Left kidney (tissue), 1 donor: ENCODE measurements at regions not wholly inside any gene's neighbourhood (a gene's known extent, or its start where the extent isn't known, plus 50 kb on each side); places are given as distances from the start of the nearest gene placed in this dataset.
"Not testable (repeated sequence)": the region's sequence is repeated elsewhere in the genome, so short reads cannot be mapped to it uniquely, and the experiment has no call there.

Source experiments
- DNase-seq: peaks from one replicate; pipeline ENCODE4 v3.0.0-alpha.2; 2013

DNA sequence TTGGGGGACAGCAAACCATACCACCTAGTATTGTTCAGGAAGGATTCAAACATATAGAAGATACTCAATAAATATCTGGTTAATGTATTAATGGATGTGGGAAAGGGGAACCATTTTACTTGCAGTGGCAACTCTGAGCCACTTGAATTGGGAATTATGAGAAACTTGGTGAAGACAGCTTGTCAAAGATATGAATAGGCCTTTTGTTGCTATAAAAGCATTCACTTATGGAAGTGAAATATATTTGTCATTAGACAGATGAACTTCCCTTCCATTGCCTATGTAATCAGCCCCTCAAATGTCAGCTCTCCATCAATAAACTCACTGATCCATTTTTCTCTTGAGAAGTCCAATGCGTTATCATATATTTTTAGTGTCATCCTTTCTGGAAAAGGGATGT is 56.1 kb downstream of the GPR85 start:
- no peak for DNase-seq

DNA sequence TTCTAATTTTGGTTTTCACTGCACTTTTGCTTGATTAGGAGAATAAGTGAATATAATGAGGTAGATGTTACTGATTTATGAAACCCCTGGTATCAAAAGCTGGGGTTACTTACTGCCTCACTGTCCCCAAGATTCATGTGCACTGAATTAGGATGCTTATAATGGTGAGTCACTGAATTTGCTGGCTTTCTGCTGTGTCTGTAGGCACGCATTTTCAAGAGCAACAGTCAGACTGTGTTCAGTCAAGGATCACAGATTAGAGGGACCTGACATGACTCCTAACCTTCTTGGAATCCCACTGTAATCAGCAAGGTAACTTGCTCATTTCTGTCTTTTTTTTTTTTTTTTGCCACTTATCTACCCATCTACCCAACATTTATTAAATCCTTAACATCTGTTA is 59.7 kb downstream of the GPR85 start:
- no peak for DNase-seq

DNA sequence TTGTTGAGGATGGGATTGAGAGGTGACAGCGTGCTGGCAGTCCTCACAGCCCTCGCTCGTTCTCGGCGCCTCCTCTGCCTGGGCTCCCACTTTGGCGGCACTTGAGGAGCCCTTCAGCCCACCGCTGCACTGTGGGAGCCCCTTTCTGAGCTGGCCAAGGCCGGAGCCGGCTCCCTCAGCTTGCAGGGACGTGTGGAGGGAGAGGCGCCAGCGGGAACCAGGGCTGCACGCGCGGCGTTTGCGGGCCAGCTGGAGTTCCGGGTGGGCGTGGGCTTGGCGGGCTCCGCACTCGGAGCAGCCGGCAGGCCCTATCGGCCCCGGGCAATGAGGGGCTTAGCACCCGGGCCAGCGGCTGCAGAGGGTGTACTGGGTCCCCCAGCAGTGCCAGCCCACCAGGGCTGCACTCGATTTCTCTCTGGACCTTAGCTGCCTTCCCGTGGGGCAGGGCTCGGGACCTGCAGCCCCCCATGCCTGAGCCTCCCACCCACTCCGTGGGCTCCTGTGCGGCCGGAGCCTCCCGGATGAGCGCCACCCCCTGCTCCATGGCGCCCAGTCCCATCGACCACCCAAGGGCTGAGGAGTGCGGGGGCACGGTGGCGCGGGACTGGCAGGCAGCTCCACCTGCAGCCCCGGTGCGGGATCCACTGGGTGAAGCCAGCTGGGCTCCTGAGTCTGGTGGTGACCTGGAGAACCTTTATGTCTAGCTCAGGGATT is 69.3 kb downstream of the GPR85 start:
- not testable (repeated sequence) for DNase-seq

DNA sequence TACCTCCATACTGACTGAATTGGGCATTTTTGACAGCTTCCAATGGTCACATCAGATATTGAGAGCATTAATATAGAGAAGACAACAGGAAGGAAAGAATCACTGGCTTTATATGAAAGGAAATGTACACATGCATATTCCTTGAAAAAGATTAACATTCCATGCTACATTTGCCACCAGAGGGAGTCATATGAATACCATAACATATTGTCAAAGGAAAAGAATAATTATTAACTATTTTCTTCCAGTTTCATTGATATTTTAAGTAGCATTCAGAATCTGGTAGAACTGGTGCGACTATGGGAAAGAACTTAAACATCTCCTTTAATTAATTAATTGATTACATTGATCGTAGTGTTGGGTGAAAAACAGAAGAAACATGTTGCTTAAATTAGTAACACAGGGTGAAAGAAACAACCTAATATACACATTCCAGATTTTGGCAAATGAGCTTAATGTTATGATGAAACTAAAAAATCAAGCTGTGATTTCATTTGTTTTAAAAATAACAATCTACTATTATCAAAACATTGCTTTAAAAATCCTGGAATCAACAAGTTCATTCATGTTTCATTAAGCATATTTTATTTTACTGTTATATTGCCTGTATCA is 71.5 kb downstream of the GPR85 start:
- peak; percentile 24 for DNase-seq

DNA sequence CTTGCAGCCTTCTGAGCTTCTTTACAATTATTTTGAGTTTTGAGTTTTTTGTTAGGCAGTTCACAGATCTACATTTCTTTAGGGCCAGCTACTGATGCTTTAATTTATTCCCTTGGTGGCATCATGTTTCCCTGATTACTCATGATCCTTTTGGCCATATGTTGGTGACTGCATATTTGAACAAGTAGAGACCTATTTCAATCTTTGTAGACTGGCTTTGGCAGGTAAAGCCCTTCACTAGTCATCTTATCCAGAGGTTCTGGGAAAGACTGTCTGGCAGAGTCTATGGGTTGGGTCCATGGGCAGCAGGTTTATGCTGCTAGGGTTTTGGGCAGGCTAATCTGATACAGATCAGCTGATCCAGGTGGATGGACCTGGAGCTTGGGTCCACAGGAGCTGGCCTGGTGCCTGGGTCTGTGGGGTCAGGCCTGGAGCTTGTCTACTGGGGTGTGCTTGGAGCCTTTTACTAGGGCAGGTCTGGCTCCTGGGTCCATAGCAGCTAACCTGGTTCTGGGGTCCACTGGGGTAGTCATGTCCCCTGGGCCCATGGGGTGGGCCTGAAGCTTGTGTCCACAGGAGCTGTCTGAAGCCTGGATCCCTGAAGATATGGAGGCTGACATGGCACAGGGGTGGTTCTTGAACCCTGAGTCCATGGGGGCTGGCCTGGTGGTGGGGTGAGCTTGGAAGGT is 72.7 kb downstream of the GPR85 start:
- no peak for DNase-seq

DNA sequence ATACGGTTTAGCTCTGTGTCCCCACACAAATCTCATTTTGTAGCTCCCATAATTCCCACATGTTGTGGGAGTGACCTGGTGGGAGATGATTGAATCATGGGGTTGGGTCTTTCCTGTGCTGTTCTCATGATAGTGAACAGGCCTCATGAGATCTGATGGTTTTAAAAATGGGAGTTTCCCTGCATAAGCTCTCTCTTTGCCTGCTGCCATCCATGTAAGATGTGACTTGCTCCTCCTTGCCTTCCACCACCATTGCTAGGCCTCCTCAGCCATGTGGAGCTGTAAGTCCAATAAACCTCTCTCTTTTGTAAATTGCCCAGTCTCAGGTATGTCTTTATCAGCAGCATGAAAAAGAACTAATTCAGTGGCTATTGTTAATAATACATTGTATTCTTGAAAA is 73.8 kb downstream of the GPR85 start:
- DNase-seq = not testable (repeated sequence)

DNA sequence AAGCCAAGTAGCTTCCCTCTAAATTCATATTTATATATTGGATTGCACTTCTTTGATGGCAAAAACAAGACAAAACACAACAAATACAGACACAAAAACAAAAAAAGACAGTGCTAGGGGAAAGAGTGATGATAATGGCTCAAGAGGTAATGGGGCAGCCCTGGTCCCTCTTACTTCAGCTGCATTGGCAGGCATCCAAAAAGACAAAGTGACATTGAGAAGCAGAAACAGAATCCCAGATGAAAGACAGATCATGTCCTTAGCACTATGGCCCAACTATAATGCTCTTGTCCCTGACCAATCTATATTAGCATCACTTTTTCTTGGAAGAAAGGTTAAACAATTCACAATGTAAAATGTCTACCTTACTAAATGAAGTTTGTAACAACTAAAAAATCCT is 76.2 kb downstream of the GPR85 start:
- DNase-seq = no peak

DNA sequence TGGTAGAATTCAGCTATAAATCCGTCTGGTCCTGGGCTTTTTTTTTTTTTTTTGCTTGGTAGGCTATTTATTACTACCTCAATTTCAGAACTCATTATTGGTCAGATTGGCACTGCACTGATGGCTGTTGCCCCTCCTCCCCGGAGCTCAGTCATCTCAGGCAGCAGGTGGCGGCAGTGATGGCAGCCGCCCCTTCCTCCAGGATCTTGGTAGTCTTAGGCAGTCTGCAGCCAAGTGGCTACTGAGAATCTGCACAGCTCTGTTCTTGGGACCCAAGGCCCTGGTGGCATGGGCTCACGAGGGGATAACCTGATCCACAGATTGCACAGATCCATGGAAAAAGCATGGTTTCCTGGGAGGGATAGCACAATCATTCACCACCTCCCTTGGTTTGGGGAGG is 77.9 kb downstream of the GPR85 start:
- DNase-seq = no peak

DNA sequence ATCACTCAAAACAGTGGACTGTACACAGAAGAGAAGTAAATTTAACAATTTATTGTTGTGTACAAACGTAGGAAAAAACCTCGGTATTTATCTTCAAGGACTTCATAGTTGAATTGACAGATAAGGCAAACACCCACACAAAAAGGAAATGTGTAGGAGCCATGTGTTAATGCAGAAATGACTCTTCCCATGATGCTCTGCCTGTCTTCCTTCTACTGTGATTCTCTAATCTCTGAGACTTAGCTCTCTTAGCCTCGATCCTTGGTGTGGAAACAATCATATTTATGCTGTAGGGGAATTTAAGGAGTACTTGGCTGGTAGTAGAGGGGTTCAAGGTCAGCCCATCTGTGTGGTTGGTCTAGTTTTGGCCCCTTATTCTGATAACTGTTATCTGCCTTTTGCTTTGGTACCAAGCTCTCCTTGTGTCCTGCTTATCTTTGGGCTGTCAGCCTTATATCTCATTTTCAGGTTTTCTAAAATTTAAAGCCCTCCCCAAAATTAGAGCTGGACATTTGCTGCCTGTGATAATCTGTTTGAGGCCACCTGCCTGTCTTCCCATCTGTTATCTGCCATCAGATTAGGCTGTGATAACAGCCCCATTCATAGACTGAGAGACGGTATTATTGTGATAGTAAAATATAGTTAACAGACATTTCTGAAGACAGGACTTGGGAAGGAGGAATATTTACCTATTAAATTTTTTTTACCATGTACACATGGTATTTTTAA is 81.7 kb downstream of the GPR85 start:
- no peak for DNase-seq

DNA sequence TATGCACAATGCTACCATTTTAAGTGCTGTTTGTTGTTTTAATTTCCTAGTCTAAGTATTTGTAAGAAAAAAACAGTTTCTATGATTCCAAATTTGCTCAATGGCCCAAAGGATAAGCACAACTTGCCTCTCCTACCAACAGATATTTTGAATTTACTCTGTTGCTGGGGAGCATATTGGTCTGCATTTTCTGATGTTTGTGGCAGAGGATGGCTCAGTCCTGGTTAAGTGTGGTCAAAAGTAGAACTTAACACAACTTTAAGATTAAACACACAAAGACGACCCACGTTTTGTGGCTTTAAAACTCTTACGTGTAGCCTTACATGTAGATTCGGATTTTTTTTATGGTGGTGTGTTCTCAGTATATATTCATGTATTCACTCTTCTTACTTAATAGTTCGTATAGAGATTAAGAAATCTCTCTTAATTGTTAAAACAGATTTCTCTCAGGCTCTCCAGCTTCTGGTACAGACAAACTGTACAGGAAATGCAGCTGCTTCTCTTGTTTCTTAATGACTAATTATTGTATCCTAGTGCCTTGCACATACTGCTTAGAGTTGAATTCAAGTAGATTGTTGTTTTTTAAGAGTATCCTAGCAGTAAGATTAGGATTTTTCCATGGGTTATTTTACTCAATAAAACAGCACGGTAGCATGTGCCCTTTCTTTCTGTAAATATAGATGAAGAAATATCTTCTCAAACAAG is 86.2 kb downstream of the GPR85 start:
- DNase-seq = no peak

DNA sequence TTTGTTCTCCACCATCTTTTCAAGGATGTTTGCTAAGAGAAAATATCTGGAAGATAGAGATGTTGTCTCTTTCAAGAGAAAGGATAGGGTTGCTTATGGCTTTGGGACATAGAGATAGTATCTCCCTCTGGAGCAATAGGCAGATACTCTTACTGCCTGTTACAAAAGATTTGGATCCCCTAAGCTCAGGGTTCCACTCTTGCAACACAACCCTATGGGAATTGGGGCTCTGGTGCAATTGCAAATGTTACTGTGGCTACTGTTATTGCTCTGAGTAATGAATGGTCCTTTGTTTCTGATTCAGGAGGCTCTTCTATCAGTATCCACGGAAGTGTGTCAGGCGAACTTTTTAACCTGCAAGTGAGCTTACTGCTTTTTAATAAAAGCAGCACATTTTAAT is 88.8 kb downstream of the GPR85 start:
- no peak for DNase-seq

DNA sequence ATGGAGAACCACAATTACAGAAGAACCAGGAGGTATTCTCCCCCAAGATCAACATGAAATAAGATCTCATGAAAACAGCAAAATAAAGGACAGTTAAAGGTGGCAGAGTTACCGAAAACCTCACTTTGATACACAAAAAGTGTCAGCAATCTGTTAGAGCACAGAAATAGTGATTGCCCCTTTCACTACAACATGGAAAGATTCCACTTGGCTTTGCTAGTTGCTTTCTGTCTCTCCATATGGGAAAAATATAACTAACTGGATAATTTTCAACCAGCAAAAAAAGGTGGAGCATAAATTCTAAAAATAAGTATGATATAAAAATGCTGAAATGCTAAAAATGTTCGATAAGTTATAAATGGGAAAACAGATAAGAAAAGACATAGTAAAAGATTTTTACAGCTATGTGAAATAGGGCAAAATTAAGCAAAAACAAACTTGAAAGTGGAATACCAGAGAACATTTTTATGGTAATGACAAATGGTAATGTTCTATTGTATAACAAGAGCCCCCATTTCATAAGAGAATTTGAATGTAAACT is 90.2 kb downstream of the GPR85 start:
- no peak for DNase-seq

DNA sequence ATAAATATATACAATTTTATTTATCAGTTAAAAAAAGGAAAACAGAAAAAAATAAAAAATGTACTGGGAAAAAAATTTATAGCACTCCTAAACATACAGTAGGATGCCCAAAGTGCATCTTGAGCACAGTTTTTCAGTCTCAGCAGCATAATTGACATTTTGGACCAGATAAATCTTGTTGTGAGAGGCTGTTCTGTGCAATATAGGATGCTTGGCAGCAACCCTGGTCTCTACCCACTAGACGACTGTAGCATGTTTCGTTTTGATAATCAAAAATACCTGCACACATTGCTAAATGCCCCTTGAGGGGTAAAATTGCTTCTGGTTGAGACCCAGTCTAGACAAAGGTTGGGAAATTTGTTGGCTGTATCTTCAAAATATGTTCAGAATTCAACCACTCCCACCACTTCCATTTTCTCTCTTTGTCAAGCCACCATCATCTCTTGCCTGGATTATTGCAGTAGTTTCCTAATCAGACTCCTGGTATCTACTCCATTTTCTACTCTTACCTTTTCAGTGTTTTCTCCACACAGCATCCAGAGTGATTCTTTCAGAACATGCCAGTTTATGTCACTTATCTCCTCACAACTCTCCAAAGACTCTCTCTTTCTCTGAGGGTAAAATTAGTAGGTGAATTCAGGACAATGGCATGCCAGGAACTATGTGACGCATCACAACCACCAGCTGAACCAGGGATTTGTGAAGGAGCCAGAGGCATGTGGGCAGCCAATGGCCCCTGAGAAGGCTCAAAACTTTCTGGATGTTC is 91.4 kb downstream of the GPR85 start:
- DNase-seq = no peak

DNA sequence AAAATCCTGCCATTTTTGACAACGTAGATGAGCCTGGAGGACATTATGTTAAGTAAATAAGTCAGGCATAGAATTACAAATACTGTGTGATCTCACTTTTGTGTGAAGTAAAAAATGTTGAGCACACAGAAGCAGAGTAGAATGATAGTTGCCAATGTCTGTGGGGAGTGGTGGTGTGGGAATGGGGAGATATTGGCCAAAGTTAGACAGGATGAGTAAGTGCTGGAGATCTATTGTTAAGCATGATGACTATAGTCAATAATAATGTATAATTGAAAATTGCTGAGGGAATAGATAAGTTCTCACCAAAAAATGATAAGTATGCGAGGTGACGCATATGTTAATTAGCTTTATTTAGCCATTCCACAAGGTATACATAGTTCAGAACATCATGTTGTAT is 92.0 kb downstream of the GPR85 start:
- DNase-seq = no peak

DNA sequence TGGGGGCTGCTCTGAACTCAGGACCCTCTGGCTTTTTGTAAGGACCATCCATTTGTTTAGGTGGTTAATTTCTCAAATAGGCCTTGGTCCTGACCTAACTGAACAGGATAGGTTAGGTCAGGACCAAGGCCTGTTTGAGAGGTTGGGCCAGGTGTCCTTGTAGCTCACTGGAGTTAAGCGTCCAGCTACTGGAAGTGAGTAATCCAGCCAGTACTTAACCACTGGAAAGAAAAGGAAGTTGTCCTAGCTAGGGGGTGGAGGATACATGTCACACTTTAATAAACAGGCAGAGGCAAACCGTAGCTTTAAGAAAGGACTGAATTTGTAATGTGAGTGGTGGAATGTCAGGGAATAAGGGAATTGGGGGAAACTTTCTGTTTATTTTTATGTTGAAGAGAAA is 96.0 kb downstream of the GPR85 start:
- DNase-seq = no peak

DNA sequence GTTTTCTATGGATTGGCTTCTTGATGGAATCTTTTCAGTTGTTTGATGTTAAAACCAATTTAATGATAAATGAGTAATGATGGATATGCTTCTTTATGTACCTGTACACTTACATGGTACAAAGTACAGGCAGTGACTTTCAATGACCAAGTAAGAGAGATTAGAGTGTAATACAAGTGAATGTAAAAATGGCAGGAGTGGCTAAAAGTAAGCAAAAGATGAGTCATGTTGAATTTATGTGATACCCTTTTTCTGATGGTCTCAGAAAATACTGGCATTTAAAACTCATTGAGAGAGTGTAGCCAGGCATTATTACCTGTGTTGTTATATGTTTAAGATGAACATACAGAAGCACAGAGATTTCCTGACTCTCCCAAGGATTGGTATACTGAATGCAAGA is 97.1 kb downstream of the GPR85 start:
- DNase-seq = no peak

DNA sequence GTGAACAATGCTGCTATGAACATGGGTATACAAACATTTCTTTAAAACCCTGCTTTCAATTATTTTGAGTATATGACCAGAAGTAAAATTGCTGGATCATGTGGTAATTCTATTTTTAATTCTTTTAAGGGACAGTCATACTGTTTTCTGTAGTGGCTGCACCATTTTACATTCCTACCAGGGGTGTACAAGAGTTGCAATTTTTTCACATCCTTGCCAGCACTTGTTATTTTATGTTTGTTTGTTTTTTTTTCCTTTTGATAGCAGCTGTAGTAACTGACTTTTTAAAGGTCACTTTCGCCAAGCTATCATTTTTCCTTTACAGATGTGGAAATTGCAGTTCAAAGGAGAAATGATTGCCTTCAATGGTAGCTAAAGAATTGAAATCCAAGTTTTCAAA is 99.5 kb downstream of the GPR85 start:
- no peak for DNase-seq

DNA sequence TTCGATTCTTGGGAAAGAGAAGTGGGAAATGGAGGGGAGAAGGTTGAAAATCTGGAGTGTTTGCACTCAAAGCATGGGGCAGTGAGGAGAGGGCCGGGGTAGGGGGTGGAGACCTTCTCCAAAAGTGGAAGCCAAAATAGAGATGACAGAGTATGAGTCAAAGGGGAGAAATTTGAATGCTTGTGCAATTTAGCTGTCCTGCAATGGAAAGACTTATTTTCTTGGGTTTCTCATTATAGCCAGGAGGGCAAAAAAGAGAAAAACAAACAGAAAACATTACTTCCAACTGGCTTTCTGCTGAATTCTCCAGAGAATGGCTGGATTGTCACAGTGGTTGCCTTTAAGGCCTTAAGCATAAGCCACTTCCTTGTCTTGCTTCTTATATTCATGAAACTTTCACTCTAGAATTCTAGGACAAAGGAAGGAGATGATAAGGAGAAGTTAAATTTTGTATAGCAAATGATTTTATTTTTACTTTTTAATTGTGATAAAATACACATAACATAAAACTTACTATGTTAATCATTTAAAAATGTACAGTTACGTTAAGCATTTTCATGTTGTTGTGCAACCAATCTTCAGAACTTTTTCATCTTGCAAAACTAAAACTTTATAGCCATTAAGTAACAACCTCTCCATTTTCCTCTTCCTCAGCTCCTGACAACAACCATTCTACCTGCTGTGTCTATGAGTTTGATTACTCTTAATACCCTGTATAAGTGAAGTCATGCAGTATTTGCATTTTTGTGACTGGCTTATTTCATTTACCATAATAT is 100.2 kb downstream of the GPR85 start:
- no peak for DNase-seq

DNA sequence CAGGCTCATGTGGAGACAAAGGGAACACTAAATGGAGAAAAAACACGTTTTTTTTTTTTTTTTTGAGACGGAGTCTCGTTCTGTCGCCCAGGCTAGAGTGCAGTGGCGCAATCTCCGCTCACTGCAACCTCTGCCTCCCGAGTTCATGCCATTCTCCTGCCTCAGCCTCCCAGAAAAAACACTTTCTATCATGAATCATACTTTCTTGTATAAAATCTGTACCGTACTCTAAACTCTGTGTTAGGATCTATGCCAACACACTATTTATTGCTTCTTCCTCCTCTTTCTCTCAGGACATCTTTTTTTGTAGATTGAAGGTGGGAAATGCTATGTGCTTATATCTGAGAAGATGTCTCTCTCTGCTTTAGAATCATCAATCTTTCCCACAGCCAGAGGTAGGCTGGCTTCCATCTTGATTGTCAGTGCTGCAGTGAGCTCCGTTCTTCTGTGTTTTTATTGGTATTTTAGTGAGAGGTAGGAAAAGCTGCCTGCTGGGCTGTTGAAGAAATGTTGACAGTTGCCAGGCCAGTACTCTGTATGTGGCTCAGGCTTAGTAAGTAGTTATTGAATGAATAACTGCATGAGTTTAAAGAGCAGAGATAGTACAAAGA is 101.1 kb downstream of the GPR85 start:
- DNase-seq = no peak
